GM18520 (cell line): ENCODE measurements at regions not wholly inside any gene's neighbourhood (a gene's known extent, or its start where the extent isn't known, plus 50 kb on each side); places are given as distances from the start of the nearest gene placed in this dataset.
"Not testable (repeated sequence)": the region's sequence is repeated elsewhere in the genome, so short reads cannot be mapped to it uniquely, and the experiment has no call there.

Source experiments
- ATAC-seq: cut with Tn5 transposase; IDR thresholded peaks from one replicate; pipeline ENCODE4 v1.9.1; 2021; ENCODE audit not compliant: unreplicated experiment

DNA sequence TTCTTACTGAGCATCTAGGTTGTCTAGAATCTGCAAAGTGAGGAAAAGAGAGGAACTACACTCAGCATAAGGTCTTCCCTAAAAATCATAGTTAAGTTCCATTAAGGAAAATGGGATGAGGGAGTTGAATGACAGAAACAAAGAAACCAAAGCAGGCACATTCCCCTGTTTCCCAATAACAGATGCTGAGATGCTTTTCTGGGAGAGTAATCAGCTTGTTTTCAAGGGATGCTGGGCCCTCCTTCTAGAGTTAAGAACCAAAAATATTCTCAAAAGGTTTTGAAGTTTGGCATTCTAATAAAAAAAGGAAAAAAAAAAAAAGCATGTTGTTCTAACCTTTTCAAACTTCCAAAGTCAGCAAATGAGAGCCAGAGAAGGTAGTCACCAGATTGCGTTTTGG lies 105.2 kb upstream of the ZNF648 start:
- no peak for ATAC-seq

DNA sequence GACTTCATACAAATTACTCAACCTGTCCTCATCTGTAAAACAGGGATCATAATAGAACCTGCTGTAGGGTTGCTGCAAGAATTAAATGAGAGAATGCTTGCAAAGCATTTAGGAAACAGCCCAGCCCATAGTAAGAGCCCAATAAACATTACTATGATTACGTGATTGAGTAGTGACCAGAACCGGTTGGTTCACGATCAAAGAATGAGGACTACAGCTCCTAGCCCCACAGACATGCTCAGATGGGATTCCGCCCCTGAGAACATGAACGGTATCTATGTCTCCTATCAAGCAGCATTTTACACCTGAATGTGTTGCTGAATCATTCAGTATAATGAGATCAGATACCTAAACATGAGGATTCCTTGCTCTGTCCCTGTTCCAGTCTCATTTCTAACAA lies 104.8 kb upstream of the ZNF648 start:
- no peak for ATAC-seq

GRCh38 chr1:182164273-182164672 lies 102.8 kb upstream of the ZNF648 start:
- no peak for ATAC-seq

- ATAC-seq: no peak
Measured at GRCh38 chr1:182163821-182164223, 102.3 kb upstream of the ZNF648 start.

- no peak for ATAC-seq
Measured at GRCh38 chr1:182159443-182159842, 97.9 kb upstream of the ZNF648 start.

- no peak for ATAC-seq
Measured at GRCh38 chr1:182157187-182157586, 95.7 kb upstream of the ZNF648 start.

DNA sequence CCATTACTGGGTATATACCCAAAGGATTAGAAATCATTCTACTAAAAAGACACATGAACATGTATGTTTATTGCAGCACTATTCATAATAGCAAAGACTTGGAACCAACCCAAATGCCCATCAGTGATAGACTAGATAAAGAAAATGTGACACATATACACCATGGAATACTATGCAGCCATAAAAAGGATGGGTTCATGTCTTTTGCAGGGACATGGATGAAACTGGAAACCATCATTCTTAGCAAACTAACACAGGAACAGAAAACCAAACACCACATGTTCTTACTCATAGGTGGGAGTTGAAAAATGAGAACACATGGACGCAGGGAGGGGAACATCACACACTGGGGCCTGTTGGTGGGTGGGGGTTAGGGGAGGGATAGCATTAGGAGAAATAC lies 92.9 kb upstream of the ZNF648 start:
- ATAC-seq: not testable (repeated sequence)

DNA sequence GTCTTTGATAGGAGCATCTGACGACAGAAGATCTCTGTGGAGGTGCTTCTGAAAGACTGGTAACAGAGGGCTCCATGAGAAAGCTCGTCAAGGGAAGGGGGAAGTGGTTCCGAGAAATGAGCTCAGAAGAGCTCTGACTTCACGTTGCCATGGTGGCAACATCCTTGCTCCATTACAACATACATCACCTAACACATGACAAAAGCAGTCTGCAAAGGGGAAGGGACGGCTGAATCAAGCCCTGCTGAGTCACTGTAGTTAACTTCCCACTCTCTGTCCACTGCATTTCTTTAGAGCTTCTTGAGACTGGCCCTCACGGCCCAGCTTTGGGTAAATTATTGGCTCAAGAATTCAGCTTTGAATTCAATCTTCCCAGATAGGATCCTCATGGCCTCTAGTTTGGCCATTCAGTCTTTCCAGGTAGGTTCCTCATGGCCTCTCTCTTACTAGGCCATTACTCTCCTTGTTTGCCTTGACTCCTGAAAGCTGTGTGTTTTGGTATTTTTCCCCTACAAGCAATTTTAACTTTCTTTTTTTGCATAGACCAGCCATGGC lies 88.0 kb upstream of the ZNF648 start:
- no peak for ATAC-seq

- no peak for ATAC-seq
Measured at GRCh38 chr1:182147951-182148350, 86.4 kb upstream of the ZNF648 start.

DNA sequence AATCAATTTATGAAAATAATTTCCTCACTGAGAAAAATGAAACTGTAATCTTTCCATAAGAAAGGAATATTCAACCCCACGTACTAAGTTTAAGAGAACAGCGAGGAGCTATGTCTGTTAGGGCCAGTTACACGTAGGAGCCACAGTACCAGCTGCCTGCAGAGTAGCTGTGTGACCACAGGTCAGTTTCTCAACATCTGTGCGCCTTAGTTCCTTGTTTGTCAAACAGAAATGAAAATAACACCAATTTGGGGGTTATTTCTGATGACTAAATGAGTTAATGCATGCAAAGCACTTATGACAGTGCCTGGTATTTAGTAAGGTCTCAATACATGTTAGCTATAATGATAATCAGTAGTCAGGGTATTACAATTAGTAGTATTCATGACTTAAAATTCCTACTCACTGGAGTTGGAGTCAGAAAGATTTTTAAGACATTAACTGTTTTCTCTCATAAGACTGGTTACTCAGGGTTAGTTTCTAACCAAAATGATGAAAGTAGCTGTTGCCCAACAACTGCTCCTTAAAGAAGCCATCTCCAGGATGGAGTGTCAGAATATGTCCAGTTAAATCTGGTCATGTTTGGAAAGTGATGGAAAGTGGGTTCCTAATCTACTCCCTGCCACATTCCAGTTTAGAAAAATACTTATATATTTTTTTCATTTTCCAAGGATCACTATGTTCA lies 85.8 kb upstream of the ZNF648 start:
- peak; percentile 91 for ATAC-seq

DNA sequence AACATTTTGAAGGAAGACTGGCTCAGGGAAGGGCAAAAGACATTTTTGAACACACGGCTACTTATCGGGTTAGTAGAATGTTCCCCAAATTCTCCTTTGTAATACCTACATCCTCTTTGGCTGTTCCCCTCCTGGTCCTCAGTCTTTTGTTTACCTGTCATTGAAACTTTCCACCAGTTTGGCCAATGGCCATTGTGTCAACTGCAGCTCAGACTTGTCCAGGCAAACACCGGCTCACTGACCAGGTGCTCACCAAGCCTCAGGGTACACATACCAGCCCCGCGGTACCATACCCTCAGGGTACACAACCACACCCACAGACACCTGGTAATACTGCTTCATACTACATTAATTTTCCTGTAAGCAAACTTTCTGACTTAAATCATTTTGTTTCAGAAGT lies 84.8 kb upstream of the ZNF648 start:
- ATAC-seq: peak; percentile 29

GRCh38 chr1:182145441-182145840 lies 83.9 kb upstream of the ZNF648 start:
- ATAC-seq: no peak

DNA sequence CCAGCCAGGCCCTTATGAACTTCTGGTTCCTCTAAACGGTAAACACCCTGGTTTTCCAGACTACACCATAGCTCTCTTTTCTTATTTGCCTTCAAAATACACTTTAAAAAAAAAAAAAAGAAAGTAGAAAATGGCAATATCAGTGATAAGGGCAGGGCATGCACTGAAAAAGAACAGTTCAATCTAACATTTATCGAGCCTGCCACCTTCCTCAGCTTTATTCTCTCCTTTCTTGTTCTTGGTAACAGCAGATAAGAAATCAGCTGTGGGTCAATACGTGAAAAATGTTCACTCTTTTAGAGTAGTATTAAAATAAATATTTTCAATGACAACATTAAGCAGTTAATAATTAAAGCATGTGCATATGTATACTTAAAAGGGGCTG lies 83.1 kb upstream of the ZNF648 start:
- no peak for ATAC-seq

GRCh38 chr1:182143825-182144645 lies 82.5 kb upstream of the ZNF648 start:
- ATAC-seq: no peak

DNA sequence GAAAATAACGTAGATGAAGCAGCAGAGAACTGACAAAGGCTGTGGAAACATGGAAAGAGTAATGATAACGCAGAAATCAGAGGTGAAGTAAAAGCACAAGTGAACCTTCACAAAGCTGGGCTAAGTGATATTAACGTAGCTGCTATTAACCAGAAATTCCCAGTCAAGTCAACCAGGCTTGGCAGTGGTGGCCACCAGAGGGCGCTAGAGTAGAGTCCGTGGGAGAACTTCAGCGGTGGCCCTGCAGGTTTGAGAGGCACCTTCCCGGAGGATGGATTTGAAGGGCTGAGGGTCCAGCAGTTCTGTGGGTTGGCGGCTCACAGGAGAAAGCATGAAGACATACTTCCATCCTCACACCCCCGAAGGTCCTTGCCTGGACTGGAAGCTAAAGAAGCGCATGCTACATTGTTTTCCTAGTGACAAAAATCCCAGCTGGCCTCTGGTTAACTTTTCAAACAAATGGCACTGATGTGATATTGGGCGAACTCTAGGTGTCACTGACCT lies 81.7 kb upstream of the ZNF648 start:
- no peak for ATAC-seq

- no peak for ATAC-seq
Measured at GRCh38 chr1:182142621-182143020, 81.1 kb upstream of the ZNF648 start.

- no peak for ATAC-seq
Measured at GRCh38 chr1:182141040-182141439, 79.5 kb upstream of the ZNF648 start.

GRCh38 chr1:182139496-182139895 lies 78.0 kb upstream of the ZNF648 start:
- ATAC-seq: no peak

DNA sequence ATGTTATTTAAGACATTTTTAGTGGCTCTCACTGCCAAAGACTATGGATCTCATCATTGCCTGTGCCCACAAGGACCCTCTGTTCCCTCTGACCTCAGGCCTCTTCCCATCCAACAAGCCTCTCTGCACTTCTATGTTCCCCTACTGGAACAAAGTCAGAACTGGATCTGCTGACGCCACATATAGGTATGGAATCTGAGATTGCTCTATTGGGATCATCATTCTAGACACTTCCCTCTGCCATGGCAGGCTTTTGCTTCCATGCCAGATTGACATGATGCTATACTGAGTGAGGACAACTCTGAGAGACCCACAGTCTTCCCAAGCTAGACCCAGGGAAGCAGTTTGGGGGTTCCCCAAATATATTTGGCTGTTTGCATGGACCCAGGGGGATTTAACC lies 76.0 kb upstream of the ZNF648 start:
- ATAC-seq: no peak

- no peak for ATAC-seq
Measured at GRCh38 chr1:182135946-182136345, 74.4 kb upstream of the ZNF648 start.

- no peak for ATAC-seq
Measured at GRCh38 chr1:182134257-182134656, 72.7 kb upstream of the ZNF648 start.

DNA sequence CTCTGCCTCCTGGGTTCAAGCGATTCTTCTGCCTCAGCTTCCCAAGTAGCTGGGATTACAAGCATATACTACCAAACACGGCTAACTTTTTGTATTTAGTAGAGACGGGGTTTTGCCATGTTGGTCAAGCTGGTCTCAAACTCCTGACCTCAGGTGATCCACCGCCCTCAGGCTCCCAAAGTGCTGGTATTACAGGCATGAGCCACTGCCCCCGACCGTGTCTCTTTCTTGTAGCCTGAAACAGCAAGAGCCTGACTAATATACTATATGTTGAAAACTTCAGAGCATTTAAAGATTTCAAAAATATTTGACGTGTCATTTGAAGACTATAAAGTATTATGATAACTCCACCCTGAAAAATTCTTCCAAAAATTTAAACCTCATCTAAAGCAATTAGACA lies 71.7 kb upstream of the ZNF648 start:
- ATAC-seq: no peak
